H1 (cell line): ENCODE measurements at regions not wholly inside any gene's neighbourhood (a gene's known extent, or its start where the extent isn't known, plus 50 kb on each side); places are given as distances from the start of the nearest gene placed in this dataset.

Experiments
- POLR2AphosphoS5 ChIP-seq: IDR thresholded peaks from 2 replicates; pipeline ENCODE4 v1.6.1; 2011; ENCODE audit warnings: low read depth, low read length
- RNF2 ChIP-seq: fragments of 200-900, 300-1000 bp; sonication (generic); IDR thresholded peaks from 2 replicates; pipeline ENCODE4 v1.7.1; 2016; ENCODE audit warnings: borderline replicate concordance, low read depth, mild to moderate bottlenecking, antibody characterized with exemption, low read length; ENCODE audit not compliant: poor library complexity, severe bottlenecking; ENCODE audit errors: missing control alignments

- TF ChIP-seq RNF2, result no peak
- no peak for TF ChIP-seq POLR2AphosphoS5
Observed at GRCh38 chr11:39205236-39205995, 2254.0 kb downstream of the LRRC4C start.
